Stomach (tissue), 8 donors: ENCODE measurements at regions not wholly inside any gene's neighbourhood (a gene's known extent, or its start where the extent isn't known, plus 50 kb on each side); places are given as distances from the start of the nearest gene placed in this dataset.

ENCODE experiments used
- DNase-seq, 2 donors: peaks; one replicate each; pipeline versions ENCODE4 v3.0.0 to v3.0.0-alpha.2; 2013 to 2019
- H3K27ac ChIP-seq, 5 donors: fragments of 200-600 bp in 4 of 5; sonication (generic) in 4 of 5; one replicate each; pipeline ENCODE4 v1.5.1; 2013 to 2019; ENCODE audit warnings: mild to moderate bottlenecking in 1 of 5, moderate library complexity in 1 of 5
- H3K27me3 ChIP-seq, 3 donors: fragments of 200-600 bp; sonication (generic); one replicate each; pipeline ENCODE4 v1.5.1; 2017 to 2019; ENCODE audit warnings: mixed run types in 1 of 3
- H3K36me3 ChIP-seq, 4 donors: fragments of 200-600 bp; sonication (generic); 1 replicate in 3 of 4; 2 replicates in 1 of 4; pipeline ENCODE4 v1.5.1; 2016 to 2019
- H3K4me1 ChIP-seq, 4 donors: fragments of 200-600 bp; sonication (generic); one replicate each; pipeline ENCODE4 v1.5.1; 2016 to 2019
- H3K4me3 ChIP-seq, 4 donors: fragments of 200-600 bp; sonication (generic) in 3 of 4; one replicate each; pipeline ENCODE4 v1.5.1; 2016 to 2019; ENCODE audit warnings: mild to moderate bottlenecking in 1 of 4
- H3K9me3 ChIP-seq, 4 donors: fragments of 200-600 bp; sonication (generic); one replicate each; pipeline ENCODE4 v1.5.1; 2016 to 2019
- EP300 ChIP-seq: sonication (generic); formaldehyde crosslinking; IDR thresholded peaks from one replicate; pipeline ENCODE4 v1.6.1; 2017; ENCODE audit warnings: antibody characterized with exemption
- POLR2A ChIP-seq, 4 donors: fragments of 450-650 bp; IDR thresholded peaks; one replicate each; pipeline ENCODE4 v1.6.1; 2016; ENCODE audit warnings: antibody characterized with exemption in 4 of 4, control low read depth in 2 of 4, mild to moderate bottlenecking in 1 of 4, moderate library complexity in 1 of 4
- POLR2AphosphoS5 ChIP-seq, 3 donors: sonication (generic); formaldehyde crosslinking; IDR thresholded peaks; one replicate each; pipeline ENCODE4 v1.6.1; 2016; ENCODE audit warnings: antibody characterized with exemption in 3 of 3
- WGBS, 5 donors: extraction: QIAGEN DNeasy Blood & Tissue Kit in 3 of 5; methylation state at CpG; one replicate each; pipeline versions ENCODE4 v1.1.5 to v1.1.7; 2013 to 2018; 5-methylcytosine and 5-hydroxymethylcytosine counted together
- intact Hi-C: fragments of 100-400 bp; cut with DNase I; formaldehyde crosslinking; loops from one replicate; pipeline ENCODE4 v1.15.1; 2023; ENCODE audit warnings: low total_unique reads
- TF ChIP-seq, protein P1 (sequence below), 7 experiments: fragments of 450-650 bp in 4 of 7; fragments of 200-600 bp in 3 of 7; sonication (generic) in 3 of 7; IDR thresholded peaks; one replicate each; pipeline ENCODE4 v1.5.1; 2016 to 2019; ENCODE audit warnings: antibody characterized with exemption in 7 of 7, control low read depth in 2 of 7, mild to moderate bottlenecking in 1 of 7
- donor health status: healthy with polysubstance abuse.
- donor health status: Bipolar disorder and iron deficiency.
- donor health status: healthy.

DNA sequence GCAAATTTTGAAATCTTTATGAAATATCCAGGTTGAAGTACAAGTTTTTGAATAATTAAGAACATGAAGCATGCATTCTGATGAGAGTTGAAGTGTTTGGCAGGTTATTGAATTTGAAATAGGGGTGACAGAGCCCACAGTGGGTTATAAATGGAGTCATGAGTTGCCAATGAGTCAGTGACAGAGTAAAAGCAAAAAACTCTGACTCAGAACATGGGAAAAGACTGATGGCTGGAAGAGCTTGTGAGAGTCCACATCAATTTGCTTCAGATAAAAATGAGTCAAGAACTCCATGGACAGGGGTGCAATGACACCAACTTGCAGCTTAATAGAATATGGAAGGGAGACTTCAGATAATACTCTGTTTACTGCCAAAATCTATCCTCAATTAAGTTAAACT, 105.3 kb downstream of the SLC6A15 start:
- Histone ChIP-seq H3K27ac (no peak overlapping the region), H3K4me1 (no peaks in the 10 kb centered on the region), H3K4me3 (no peak overlapping the region), H3K36me3 (no peaks in the 10 kb centered on the region), H3K27me3 (no peaks in the 10 kb centered on the region), H3K9me3 (no peaks in the 10 kb centered on the region)
- intact Hi-C loops: no loop called here
- no peak for TF ChIP-seq POLR2A (IDR thresholded peaks at IDR 0.05)
- TF ChIP-seq EP300: no peak
- TF ChIP-seq, protein P1, sequence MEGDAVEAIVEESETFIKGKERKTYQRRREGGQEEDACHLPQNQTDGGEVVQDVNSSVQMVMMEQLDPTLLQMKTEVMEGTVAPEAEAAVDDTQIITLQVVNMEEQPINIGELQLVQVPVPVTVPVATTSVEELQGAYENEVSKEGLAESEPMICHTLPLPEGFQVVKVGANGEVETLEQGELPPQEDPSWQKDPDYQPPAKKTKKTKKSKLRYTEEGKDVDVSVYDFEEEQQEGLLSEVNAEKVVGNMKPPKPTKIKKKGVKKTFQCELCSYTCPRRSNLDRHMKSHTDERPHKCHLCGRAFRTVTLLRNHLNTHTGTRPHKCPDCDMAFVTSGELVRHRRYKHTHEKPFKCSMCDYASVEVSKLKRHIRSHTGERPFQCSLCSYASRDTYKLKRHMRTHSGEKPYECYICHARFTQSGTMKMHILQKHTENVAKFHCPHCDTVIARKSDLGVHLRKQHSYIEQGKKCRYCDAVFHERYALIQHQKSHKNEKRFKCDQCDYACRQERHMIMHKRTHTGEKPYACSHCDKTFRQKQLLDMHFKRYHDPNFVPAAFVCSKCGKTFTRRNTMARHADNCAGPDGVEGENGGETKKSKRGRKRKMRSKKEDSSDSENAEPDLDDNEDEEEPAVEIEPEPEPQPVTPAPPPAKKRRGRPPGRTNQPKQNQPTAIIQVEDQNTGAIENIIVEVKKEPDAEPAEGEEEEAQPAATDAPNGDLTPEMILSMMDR (IDR thresholded peaks at IDR 0.05): no peak
- no peak for TF ChIP-seq POLR2AphosphoS5 (IDR thresholded peaks at IDR 0.05)
- no peak for DNase-seq

DNA sequence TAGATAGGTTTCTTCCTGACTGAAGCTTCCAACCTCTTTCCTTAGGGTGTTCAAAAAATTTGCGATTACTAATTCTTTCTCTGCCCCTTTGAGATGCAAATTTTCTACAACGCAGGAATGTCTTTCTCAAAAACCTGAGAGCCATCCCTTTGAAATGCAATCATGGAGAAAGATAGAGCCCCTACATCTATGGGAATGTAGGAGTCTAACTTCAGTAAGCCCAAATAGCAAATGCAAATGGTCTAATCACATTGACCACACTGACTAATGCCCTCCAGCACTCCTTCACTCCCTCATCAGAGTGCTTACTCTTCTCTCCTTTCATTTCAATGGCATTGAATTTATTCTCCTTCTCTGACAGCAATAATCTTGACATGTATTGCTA, 107.1 kb downstream of the SLC6A15 start:
- H3K36me3 ChIP-seq: no peaks in the 10 kb centered on the region
- H3K9me3 ChIP-seq: no peaks in the 10 kb centered on the region
- no peak overlapping the region for H3K27ac ChIP-seq
- no peaks in the 10 kb centered on the region for H3K27me3 ChIP-seq
- DNase-seq: no peak
- intact Hi-C loops: no loop called here
- WGBS, 5 donors: 11 to 42% (median 19%) methylated on average over 2 of the region's 2 CpGs
- TF ChIP-seq, protein P1 (IDR thresholded peaks at IDR 0.05): no peak
- TF ChIP-seq POLR2AphosphoS5 (IDR thresholded peaks at IDR 0.05) (no peak), EP300 (no peak), POLR2A (IDR thresholded peaks at IDR 0.05) (no peak)
- no peaks in the 10 kb centered on the region for H3K4me1 ChIP-seq
- H3K4me3 ChIP-seq: no peak overlapping the region

DNA sequence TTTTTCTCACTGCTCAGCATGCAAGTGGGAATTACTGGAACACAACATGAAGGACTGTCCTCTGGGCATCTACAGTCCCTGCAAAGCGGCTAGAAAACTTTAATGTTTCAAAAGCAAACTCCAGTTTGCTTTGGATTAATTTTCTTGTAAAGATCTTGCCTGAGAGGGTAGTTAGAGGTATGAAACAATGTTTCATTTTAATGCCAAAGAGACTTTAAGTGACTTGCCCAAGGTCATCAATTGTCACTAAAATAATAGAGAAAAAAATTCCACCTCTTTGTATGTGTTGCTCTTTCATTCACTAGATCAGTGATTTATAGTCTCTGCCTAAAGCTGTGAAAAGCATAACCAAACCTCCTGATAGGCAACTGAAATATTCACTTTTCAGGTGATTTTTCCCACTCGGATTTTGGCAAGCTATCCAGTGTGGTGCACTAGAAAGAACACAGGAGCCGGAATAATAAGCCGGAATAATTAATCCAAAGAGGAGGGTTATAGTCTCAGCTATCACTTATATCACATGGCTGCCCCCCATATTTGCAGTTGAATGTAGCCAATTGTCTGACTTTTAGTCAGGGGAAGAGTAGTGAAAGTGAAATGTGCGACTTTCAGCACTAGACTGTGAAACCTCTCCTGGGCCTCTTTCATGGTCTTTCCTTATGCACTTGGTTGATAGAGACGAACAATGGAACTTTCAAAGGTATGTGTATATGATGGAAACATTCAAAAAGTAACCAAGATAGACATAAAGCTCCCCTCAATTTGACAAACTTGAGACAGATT, 107.7 kb downstream of the SLC6A15 start:
- intact Hi-C loops: no loop called here
- Histone ChIP-seq H3K4me1 (no peaks in the 10 kb centered on the region), H3K27me3 (no peaks in the 10 kb centered on the region), H3K36me3 (no peaks in the 10 kb centered on the region), H3K4me3 (no peak overlapping the region), H3K27ac (no peak overlapping the region), H3K9me3 (no peaks in the 10 kb centered on the region)
- WGBS, 5 donors: 57 to 65% (median 62%) methylated on average over 6 of the region's 6 CpGs
- DNase-seq: no peak
- TF ChIP-seq POLR2A (IDR thresholded peaks at IDR 0.05): no peak
- no peak for TF ChIP-seq POLR2AphosphoS5 (IDR thresholded peaks at IDR 0.05)
- TF ChIP-seq EP300: no peak
- TF ChIP-seq, protein P1 (IDR thresholded peaks at IDR 0.05): no peak

DNA sequence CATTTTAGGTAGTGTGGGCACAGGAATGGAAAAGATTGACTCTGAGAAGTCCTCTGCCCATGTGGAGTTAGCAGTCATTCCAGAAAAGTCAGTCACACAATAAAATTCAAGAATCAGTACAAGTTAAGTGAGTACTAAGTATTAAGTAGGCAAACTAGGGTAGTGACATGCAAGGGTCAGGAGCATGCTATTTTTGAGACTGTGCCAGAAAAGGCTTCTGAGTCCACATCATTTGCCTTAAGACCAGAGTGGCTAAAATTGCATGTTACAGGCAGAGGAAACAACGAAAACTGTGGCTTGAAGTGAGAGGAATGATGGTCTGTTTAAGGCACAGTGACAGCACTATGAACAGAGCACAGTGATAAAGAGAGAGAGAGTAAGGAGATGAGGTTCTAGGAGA, 108.9 kb downstream of the SLC6A15 start:
- no peaks in the 10 kb centered on the region for H3K4me1 ChIP-seq
- no peak overlapping the region for H3K27ac ChIP-seq
- no peak overlapping the region for H3K4me3 ChIP-seq
- H3K27me3 ChIP-seq: no peaks in the 10 kb centered on the region
- DNase-seq: no peak
- TF ChIP-seq POLR2A (IDR thresholded peaks at IDR 0.05) (no peak), POLR2AphosphoS5 (IDR thresholded peaks at IDR 0.05) (no peak), EP300 (no peak)
- TF ChIP-seq, protein P1 (IDR thresholded peaks at IDR 0.05): no peak
- intact Hi-C loops: no loop called here
- 19 to 45% (median 38%) methylated on average over 1 of the region's 1 CpG for WGBS, 5 donors
- H3K9me3 ChIP-seq: no peaks in the 10 kb centered on the region
- no peaks in the 10 kb centered on the region for H3K36me3 ChIP-seq
